ENCODE measurements at regions not wholly inside any gene's neighbourhood (a gene's known extent, or its start where the extent isn't known, plus 50 kb on each side); places are given as distances from the start of the nearest gene placed in this dataset.

- DNase-seq (ENCODE audit: low read depth): no peak
- no peak for TF ChIP-seq CTCF (conservative IDR thresholded peaks at IDR 0.05; ENCODE audit: low read depth, low read length)
- no peak overlapping the region for H3K4me3 ChIP-seq (ENCODE audit: low read depth, low read length)
These were observed 132.3 kb downstream of the FCRL5 start for GRCh38 chr1:157419845-157420542.

- no peak for DNase-seq (ENCODE audit: low read depth)
- no peak for TF ChIP-seq CTCF (conservative IDR thresholded peaks at IDR 0.05; ENCODE audit: low read depth, low read length)
- no peak overlapping the region for H3K4me3 ChIP-seq (ENCODE audit: low read depth, low read length)
These were observed 133.7 kb downstream of the FCRL5 start for GRCh38 chr1:157418659-157419058.

- no peak for DNase-seq (ENCODE audit: low read depth)
- no peak for TF ChIP-seq CTCF (conservative IDR thresholded peaks at IDR 0.05; ENCODE audit: low read depth, low read length)
- H3K4me3 ChIP-seq (ENCODE audit: low read depth, low read length): no peak overlapping the region
These were observed 134.1 kb downstream of the FCRL5 start for GRCh38 chr1:157418231-157418630.

- TF ChIP-seq CTCF (conservative IDR thresholded peaks at IDR 0.05; ENCODE audit: low read depth, low read length): no peak
- no peak for DNase-seq (ENCODE audit: low read depth)
- no peak overlapping the region for H3K4me3 ChIP-seq (ENCODE audit: low read depth, low read length)
These were observed 136.7 kb downstream of the FCRL5 start for GRCh38 chr1:157415661-157416060.

GRCh38 chr1:157412308-157412707, 140.0 kb downstream of the FCRL5 start:
- no peak overlapping the region for H3K4me3 ChIP-seq (ENCODE audit: low read depth, low read length)
- DNase-seq (ENCODE audit: low read depth): no peak
- TF ChIP-seq CTCF (conservative IDR thresholded peaks at IDR 0.05; ENCODE audit: low read depth, low read length): no peak

GRCh38 chr1:157411769-157412168, 140.5 kb downstream of the FCRL5 start:
- no peak overlapping the region for H3K4me3 ChIP-seq (ENCODE audit: low read depth, low read length)
- DNase-seq (ENCODE audit: low read depth): no peak
- TF ChIP-seq CTCF (conservative IDR thresholded peaks at IDR 0.05; ENCODE audit: low read depth, low read length): no peak

GRCh38 chr1:157411064-157411463, 141.3 kb downstream of the FCRL5 start:
- no peak overlapping the region for H3K4me3 ChIP-seq (ENCODE audit: low read depth, low read length)
- no peak for TF ChIP-seq CTCF (conservative IDR thresholded peaks at IDR 0.05; ENCODE audit: low read depth, low read length)
- no peak for DNase-seq (ENCODE audit: low read depth)
